ENCODE measurements at regions not wholly inside any gene's neighbourhood (a gene's known extent, or its start where the extent isn't known, plus 50 kb on each side); places are given as distances from the start of the nearest gene placed in this dataset.

- Histone ChIP-seq H3K9ac (ENCODE audit: low read depth, low read length) (no peak overlapping the region), H3K27ac (ENCODE audit: insufficient read depth, low read length) (no peak overlapping the region), H3K9me1 (ENCODE audit: insufficient read depth, low read length) (no peaks in the 10 kb centered on the region), H2BK5ac (ENCODE audit: low read depth, low read length, poor library complexity, severe bottlenecking) (no peak overlapping the region), H2AK9ac (replicated peaks; ENCODE audit: low read depth, low read length, poor library complexity) (no peak overlapping the region), H3K4ac (ENCODE audit: low read depth, low read length) (no peak overlapping the region), H4K20me1 (ENCODE audit: insufficient read depth, low read length) (no peaks in the 10 kb centered on the region), H2AFZ (replicated peaks; ENCODE audit: low read length, poor library complexity) (no peak overlapping the region), H3K9me3 (ENCODE audit: control insufficient read depth, insufficient read depth, low read length) (0 out of 2 replicates have a peak, but pooled peaks cover 2% of the 10 kb centered on the region), H2BK120ac (ENCODE audit: low read depth, low read length) (no peak overlapping the region), H2BK15ac (ENCODE audit: low read depth, low read length) (no peak overlapping the region), H3K4me2 (ENCODE audit: low read depth, low read length) (no peak overlapping the region), H4K8ac (ENCODE audit: low read depth in 2 of 2, low read length in 2 of 2) (no peak overlapping the region), H3K79me1 (ENCODE audit: low read depth in 1 of 2, low read length in 2 of 2) (no peaks in the 10 kb centered on the region), H3K4me3 (ENCODE audit: insufficient read depth, low read depth, low read length) (no peak overlapping the region), H3K56ac (ENCODE audit: extremely low read depth, insufficient read depth, low read length) (no peak overlapping the region), H3K14ac (replicated peaks; ENCODE audit: low read depth, low read length) (no peak overlapping the region), H3K18ac (ENCODE audit: low read depth, low read length) (no peak overlapping the region), H2AK5ac (ENCODE audit: low read depth, low read length) (no peak overlapping the region), H2BK20ac (ENCODE audit: low read depth, low read length) (no peak overlapping the region), H3K36me3 (ENCODE audit: control insufficient read depth, insufficient read depth, low read length) (no peaks in the 10 kb centered on the region), H3K23ac (ENCODE audit: low read depth, low read length) (no peak overlapping the region), H3K27me3 (ENCODE audit: control insufficient read depth, insufficient read depth, low read length) (peaks cover 32% of the 10 kb centered on the region), H4K91ac (ENCODE audit: insufficient read depth, low read depth, low read length) (no peak overlapping the region), H3K4me1 (ENCODE audit: control insufficient read depth, insufficient read depth, low read length) (no peaks in the 10 kb centered on the region), H4K5ac (ENCODE audit: low read depth, low read length) (no peak overlapping the region)
- in situ Hi-C loops (cut with MboI; ENCODE audit: low sequenced_read_pairs) (no loop called here), dilution Hi-C loops (cut with HindIII; ENCODE audit: low sequenced_read_pairs, unreplicated experiment) (no loop called here), intact Hi-C loops (cut with micrococcal nuclease) (no loop called here)
- BruUV-seq (replicated peaks), result no TSS peak
- DNase-seq (no peak), ATAC-seq (ENCODE audit: low read depth) (no peak)
- TF ChIP-seq FOS (IDR thresholded peaks at IDR 0.05; ENCODE audit: low read depth, low read length), result no peak
- TF ChIP-seq CEBPB (IDR thresholded peaks at IDR 0.05; ENCODE audit: low read depth, low read length), result no peak
- TF ChIP-seq RFX5 (IDR thresholded peaks at IDR 0.05; ENCODE audit: low read depth, low read length), result no peak
- no peak for TF ChIP-seq POLR2A (IDR thresholded peaks at IDR 0.05; ENCODE audit: low read depth, low read length)
- no peak for TF ChIP-seq RAD21 (IDR thresholded peaks at IDR 0.05; ENCODE audit: low read length)
- TF ChIP-seq NFE2L2 (IDR thresholded peaks at IDR 0.05; ENCODE audit: low read depth, low read length), result no peak
- TF ChIP-seq, protein P1, sequence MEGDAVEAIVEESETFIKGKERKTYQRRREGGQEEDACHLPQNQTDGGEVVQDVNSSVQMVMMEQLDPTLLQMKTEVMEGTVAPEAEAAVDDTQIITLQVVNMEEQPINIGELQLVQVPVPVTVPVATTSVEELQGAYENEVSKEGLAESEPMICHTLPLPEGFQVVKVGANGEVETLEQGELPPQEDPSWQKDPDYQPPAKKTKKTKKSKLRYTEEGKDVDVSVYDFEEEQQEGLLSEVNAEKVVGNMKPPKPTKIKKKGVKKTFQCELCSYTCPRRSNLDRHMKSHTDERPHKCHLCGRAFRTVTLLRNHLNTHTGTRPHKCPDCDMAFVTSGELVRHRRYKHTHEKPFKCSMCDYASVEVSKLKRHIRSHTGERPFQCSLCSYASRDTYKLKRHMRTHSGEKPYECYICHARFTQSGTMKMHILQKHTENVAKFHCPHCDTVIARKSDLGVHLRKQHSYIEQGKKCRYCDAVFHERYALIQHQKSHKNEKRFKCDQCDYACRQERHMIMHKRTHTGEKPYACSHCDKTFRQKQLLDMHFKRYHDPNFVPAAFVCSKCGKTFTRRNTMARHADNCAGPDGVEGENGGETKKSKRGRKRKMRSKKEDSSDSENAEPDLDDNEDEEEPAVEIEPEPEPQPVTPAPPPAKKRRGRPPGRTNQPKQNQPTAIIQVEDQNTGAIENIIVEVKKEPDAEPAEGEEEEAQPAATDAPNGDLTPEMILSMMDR (conservative IDR thresholded peaks at IDR 0.05; ENCODE audit: low read depth, low read length), result no peak
- no peak for TF ChIP-seq MXI1 (IDR thresholded peaks at IDR 0.05; ENCODE audit: borderline replicate concordance, low read depth, low read length)
- TF ChIP-seq CHD1 (IDR thresholded peaks at IDR 0.05; ENCODE audit: low read depth, low read length), result no peak
- no peak for TF ChIP-seq MAZ (IDR thresholded peaks at IDR 0.05; ENCODE audit: borderline replicate concordance, low read depth, low read length)
- TF ChIP-seq BHLHE40 (IDR thresholded peaks at IDR 0.05; ENCODE audit: low read depth, low read length), result no peak
- no peak for TF ChIP-seq RCOR1 (IDR thresholded peaks at IDR 0.05; ENCODE audit: insufficient replicate concordance, low read length)
- no peak for TF ChIP-seq MAFK (IDR thresholded peaks at IDR 0.05; ENCODE audit: low read depth, low read length)
- TF ChIP-seq, protein P2, sequence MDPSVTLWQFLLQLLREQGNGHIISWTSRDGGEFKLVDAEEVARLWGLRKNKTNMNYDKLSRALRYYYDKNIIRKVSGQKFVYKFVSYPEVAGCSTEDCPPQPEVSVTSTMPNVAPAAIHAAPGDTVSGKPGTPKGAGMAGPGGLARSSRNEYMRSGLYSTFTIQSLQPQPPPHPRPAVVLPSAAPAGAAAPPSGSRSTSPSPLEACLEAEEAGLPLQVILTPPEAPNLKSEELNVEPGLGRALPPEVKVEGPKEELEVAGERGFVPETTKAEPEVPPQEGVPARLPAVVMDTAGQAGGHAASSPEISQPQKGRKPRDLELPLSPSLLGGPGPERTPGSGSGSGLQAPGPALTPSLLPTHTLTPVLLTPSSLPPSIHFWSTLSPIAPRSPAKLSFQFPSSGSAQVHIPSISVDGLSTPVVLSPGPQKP (IDR thresholded peaks at IDR 0.05; ENCODE audit: borderline replicate concordance, low read depth, low read length), result no peak
- TF ChIP-seq SMC3 (IDR thresholded peaks at IDR 0.05; ENCODE audit: low read depth, low read length), result no peak
- no peak for TF ChIP-seq USF2 (IDR thresholded peaks at IDR 0.05; ENCODE audit: low read depth, low read length)
- no CpG with 5 or more reads among the region's 10 CpGs for WGBS, 2 experiments (ENCODE audit: extremely low coverage in 2 of 2, insufficient read length in 1 of 2)
- ChIA-PET POLR2A (ENCODE audit: unreplicated experiment) (no interaction called here), CTCF (no interaction called here)
These were observed 107.4 kb downstream of the PXDC1 start for GRCh38 chr6:3643921-3644738.
